Jurkat, Clone E6-1 (cell line): ENCODE measurements at regions not wholly inside any gene's neighbourhood (a gene's known extent, or its start where the extent isn't known, plus 50 kb on each side); places are given as distances from the start of the nearest gene placed in this dataset.

Source experiments
- DNase-seq: peaks from one replicate; pipeline ENCODE4 v3.0.0-alpha.2; 2011; ENCODE audit warnings: low read depth, low spot score
- H3K4me3 ChIP-seq: 2 replicates; pipeline ENCODE4 v1.5.1; 2011; ENCODE audit warnings: mild to moderate bottlenecking, low read length, control low read depth, moderate library complexity

DNA sequence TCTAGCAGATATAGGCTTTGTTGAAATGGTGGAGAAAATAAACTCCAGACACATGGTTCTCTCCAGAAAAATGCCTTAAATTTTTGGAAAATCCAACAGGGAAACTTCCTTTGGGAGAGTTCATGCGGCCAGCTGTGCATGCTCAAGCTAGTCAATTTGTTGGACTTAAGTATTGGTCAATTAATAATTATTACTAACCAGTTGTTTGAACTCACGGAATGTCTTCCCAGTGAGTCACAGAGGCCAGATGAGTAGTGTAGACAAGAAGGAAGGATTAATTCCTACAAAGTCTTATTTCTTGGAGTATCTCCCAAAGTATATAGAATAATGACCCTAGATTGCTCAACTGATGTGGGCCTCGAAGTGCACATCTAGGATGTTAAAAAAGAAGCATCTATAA lies 103.6 kb downstream of the MACIR start:
- no peak for DNase-seq

DNA sequence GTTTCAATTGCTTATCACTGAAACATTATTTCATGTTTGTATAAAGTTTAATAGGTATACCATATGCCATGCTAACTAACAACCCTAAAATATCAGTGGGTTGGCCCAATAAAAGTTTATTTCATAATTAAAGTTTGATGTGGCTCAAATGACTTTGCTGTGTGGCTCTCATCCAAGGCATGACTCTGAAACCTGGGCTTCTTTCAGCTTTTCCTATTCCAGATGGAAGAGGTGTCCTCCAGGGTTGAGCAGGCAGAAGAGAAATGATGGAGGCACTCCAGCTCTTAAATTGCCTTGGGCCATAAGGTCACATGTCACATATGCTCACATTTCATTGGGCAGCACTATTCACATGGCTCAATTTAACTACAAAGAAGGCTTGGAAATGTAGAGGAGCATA lies 101.9 kb downstream of the MACIR start:
- no peak for DNase-seq
- no peak overlapping the region for H3K4me3 ChIP-seq

More for the DNA sequence above, 103.6 kb downstream of the MACIR start:
- H3K4me3 ChIP-seq = no peak overlapping the region

DNA sequence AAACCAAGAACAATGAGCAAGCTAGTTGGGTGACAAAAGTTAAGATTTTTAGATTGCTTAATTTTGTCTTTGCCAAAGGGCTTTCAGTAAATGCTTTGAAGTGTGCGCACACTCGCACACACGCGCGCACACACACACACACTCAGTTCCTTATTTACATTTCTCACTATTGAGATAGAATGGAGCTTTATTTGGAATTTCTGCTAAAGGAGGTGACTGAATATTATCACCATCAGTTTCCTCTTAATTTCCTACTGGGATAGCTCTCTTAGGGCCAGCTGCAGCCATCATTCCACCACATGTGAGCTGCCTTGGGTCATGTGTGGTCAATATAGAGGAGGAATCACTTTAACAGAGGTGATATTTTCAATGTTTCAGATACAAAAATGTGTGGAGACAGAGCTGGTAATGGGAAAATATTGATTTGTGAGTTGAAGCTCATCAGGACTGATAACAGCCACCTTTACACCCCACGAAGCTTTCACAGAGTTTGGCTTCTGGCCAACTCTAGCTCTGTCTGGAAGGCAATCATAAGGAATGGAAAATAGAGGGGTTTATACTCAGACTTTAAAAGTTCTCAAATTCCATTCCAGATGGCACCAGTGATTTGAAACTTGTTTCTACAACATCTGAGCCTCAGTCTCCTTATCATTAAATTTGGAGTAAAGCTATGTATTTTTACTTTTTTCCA lies 99.9 kb downstream of the MACIR start:
- no peak overlapping the region for H3K4me3 ChIP-seq
- DNase-seq = no peak

GRCh38 chr5:103357636-103358035 lies 99.1 kb downstream of the MACIR start:
- H3K4me3 ChIP-seq = no peak overlapping the region
- DNase-seq = no peak

- no peak for DNase-seq
- no peak overlapping the region for H3K4me3 ChIP-seq
Observed at GRCh38 chr5:103356350-103357091, 98.0 kb downstream of the MACIR start.

DNA sequence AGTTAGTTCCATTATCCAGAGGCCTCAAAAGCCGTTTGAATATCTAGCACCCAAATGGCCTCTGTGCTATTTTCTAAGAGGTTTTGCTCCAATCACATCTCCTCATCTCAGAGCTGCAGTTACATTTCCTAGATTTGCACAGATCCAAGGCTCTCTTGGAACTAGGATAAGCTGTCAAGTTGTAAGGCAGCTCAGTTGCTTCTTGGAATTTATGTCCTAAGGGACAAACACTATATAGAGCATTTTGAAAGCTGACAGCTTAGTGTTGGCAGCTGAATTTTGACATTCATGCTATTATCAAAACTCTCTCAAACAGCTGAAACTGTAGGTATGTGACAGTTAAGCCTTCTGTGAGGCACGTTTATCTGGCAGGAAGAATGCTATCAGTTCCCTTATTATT lies 97.0 kb downstream of the MACIR start:
- H3K4me3 ChIP-seq = no peak overlapping the region
- DNase-seq = no peak

GRCh38 chr5:103354446-103354845 lies 95.9 kb downstream of the MACIR start:
- no peak overlapping the region for H3K4me3 ChIP-seq
- no peak for DNase-seq

DNA sequence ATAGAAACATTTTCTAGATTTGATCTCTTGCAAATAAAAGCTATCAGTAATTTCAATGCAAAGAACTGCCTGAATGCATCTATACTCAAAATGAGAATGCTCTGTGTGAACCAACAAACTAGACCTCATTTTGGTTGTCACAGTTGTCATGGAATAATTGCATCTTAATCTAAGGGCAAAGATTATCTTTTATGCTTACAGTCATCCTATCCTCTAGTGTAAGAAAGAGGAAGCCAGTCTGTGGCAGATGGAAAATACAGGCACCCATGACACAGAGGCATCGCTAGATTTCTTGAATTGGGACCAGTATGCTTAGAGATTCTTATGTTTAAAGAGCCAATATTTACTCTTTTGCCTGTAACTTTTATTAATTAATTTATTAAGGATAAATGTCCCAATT lies 95.0 kb downstream of the MACIR start:
- H3K4me3 ChIP-seq = no peak overlapping the region
- DNase-seq = no peak

GRCh38 chr5:103347716-103348423 lies 89.3 kb downstream of the MACIR start:
- no peak for DNase-seq
- H3K4me3 ChIP-seq = no peak overlapping the region

- DNase-seq = no peak
- no peak overlapping the region for H3K4me3 ChIP-seq
Observed at GRCh38 chr5:103346162-103346748, 87.7 kb downstream of the MACIR start.

DNA sequence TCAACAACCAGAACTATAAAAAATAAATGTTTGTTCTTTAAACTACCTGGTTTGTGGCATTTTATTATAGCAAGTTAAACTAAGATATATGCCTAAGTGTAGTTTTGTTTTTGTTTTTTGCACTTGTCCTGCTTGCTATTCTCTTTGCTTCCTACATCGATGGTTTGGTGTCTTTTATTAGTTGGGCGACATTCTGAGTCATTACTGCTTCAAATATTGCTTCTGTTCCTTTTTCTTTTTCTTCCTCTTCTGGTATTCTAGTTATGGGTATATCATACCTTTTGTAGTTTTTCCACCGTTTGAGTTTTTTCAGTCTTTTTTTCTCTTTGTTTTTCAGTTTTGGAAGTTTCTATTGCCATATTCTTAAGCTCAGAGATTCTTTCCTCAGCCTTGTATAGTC lies 86.9 kb downstream of the MACIR start:
- no peak for DNase-seq
- H3K4me3 ChIP-seq = no peak overlapping the region

DNA sequence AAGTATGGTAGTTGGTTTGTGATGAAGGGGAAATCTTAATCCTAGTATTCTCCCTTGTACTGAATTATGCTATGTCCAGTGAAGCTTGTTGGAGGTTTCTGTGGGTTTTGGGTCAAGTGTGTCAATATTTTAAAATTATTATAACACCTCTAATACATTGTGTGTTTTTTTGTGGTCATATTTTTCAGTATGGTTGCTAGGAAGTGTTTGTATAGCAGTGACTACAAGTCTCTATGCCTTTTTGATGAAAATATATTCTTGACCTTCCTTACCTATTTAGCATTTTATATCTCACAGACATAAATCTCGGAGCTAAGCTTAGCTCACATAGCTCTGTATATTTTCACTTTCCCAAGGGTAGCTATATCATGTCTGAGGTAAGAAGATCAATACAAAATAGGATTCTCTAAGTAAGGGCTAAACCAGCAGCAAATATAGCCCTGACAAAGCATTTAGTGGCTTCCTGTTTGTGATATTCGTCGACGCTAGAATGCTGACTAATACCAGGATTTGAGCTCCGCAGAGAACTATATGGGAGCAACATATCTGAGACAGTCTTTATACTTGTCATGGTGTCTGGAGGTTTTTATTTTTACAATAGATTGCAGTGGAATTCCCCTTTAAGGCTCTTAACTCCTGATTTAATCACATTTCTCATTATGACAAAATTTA lies 82.3 kb downstream of the MACIR start:
- H3K4me3 ChIP-seq = no peak overlapping the region
- DNase-seq = no peak

- H3K4me3 ChIP-seq = no peak overlapping the region
- DNase-seq = no peak
Observed at GRCh38 chr5:103340132-103340531, 81.6 kb downstream of the MACIR start.

- DNase-seq = no peak
- H3K4me3 ChIP-seq = no peak overlapping the region
Observed at GRCh38 chr5:103336941-103337340, 78.4 kb downstream of the MACIR start.

- no peak for DNase-seq
- H3K4me3 ChIP-seq = no peak overlapping the region
Observed at GRCh38 chr5:103333376-103333775, 74.8 kb downstream of the MACIR start.

DNA sequence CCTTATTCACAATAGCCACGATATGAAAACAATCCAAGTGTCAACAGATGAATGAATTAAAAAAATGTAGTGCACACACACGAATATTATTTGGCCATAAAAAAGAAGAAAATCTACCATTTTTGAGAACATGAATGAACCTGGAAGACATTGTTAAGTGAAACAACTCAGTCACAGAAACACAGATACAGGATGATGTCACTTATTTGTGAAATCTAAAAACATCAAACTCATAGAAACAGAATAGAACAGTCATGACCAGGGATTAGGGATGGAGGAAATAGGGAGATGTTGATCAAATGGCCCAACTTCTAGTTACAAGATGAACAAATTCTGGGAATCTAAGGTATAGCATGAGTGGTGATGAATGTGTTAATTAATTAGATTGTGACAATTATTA lies 72.3 kb downstream of the MACIR start:
- no peak overlapping the region for H3K4me3 ChIP-seq
- DNase-seq = no peak
